Hematopoietic multipotent progenitor cell treated with erythropoietin and hydrocortisone succinate and interleukin-3 and kit ligand, for 6 days (in vitro differentiated cells): ENCODE measurements at regions not wholly inside any gene's neighbourhood (a gene's known extent, or its start where the extent isn't known, plus 50 kb on each side); places are given as distances from the start of the nearest gene placed in this dataset.
"Not testable (repeated sequence)": the region's sequence is repeated elsewhere in the genome, so short reads cannot be mapped to it uniquely, and the experiment has no call there.

Experiments
- DNase-seq: peaks from one replicate; pipeline ENCODE4 v3.0.0-alpha.2; 2015

DNA sequence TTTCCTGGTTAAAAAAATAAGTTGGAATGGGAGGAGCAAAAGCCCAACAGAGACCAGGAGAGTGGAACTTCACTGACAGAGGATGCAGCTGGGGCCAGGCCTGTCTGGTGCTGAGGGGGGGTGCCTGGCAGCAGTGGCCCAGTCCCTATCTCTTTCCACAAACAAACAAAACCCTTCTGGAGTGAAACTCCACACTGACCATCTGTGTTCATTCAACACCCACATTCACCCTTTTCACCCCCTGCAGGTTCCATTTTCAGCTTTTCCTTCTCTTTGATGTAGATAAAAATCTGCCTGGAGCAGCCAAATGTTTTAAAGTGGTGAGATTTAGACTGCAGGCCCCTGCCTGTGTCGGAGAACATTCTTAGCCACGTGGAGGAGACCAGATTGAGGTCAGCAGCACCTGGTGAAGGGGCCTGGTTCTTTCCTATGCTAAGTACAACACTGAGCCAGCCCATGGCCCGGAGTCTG, 161.4 kb upstream of the CDH11 start:
- no peak for DNase-seq

DNA sequence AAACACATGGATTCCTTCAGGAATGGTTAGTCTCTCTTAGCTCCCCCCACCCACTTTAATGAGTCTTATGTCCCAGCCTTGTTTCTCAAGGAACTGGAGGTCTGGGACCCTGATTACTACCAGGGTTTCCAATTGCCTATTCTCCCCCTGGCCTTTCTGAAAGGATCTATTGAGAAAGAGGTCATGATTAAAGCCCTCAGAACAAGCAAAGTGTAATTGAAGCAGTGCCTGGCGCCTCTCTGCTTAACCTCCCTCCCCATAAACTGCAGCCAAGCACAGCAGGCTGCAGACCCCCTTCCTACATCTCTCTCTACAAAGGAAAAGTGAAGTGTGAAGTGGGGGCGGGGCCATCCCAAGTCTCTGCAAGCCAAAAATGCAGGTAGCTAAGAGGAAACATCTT, 159.7 kb upstream of the CDH11 start:
- DNase-seq = no peak

DNA sequence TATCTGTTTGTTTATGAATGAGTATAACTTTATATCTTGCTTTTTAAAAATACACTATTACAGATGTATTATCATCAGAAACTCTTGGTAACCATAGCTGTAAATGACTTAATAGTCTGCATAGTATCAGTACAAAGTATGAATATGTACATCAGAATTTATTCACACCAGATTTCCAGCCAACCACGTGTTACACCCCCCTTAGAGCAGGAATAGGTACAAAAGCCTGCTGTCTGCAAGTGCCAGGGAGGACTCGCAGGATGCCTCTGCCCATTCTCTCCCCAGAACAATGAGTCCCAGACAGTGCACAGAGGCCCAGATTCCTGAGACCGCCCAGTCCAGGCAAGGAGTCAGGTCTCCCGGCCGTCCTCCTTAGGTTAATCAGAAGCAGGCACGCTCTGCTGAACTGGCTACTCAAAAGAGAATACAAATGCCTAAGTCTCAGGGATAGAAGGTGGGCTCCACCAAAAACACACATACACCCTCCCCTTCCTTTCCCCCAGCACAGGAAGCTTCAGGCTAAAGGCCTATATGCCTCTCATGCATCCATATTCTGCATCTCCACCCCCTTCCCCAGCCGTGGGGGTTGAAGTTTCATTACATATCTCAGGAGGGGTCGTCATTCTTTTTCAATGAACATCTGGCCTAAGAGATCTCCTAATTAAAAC, 159.1 kb upstream of the CDH11 start:
- no peak for DNase-seq

DNA sequence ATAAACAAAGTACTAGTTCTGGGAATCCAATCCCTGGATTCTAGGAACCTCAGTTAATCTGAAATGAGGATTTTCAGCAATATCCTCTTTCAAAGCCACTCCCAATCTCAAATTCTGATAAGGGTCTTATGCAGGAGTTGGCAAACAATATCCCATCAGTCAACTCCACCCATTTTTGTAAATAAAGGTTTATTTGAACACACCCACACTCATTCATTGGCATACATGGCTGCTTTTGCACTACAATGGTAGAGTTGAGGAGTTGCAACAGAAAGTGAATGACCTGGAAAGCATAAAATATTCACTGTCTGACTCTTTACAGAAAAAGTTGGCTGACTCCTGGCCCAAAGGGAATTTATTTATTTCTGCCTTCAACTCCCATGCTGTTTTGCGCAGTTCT, 157.7 kb upstream of the CDH11 start:
- DNase-seq = no peak

DNA sequence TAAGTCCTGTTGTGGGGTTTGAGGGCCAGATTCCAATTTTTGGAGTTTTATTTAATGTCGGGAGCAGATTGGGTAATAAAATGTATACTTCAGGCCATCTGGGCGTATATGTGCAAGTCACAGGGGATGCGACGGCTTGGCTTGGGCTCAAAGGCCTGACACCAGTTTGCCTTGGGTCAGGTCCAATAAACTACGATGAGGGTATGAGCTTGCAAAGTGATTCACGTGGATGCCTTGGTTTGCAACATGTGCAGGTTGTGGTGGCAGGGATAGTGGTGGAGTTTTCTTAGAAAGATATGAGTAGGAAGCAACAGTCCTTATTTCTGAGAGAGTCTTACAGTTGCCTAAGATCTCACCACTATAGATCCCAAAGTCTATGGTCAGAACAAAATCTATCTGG, 157.0 kb upstream of the CDH11 start:
- no peak for DNase-seq

DNA sequence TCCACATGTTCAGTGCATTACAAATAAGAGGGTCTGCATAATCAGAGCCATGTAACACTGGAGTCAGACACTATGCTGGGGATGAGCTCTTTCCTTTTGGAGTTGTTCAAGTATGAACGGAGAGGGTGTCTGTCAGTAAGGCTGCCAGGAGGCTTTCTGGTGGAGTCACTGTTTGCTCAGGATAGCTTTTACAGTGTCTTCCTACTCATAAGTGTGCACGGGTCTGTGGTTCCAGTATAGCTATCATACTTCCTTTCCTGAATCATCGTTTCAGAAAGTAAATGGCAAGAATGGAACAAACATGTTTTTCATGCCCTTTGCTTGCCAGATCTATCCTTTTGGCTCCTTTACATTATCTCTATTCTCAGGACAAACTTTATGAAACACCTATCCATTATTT, 152.7 kb upstream of the CDH11 start:
- no peak for DNase-seq

DNA sequence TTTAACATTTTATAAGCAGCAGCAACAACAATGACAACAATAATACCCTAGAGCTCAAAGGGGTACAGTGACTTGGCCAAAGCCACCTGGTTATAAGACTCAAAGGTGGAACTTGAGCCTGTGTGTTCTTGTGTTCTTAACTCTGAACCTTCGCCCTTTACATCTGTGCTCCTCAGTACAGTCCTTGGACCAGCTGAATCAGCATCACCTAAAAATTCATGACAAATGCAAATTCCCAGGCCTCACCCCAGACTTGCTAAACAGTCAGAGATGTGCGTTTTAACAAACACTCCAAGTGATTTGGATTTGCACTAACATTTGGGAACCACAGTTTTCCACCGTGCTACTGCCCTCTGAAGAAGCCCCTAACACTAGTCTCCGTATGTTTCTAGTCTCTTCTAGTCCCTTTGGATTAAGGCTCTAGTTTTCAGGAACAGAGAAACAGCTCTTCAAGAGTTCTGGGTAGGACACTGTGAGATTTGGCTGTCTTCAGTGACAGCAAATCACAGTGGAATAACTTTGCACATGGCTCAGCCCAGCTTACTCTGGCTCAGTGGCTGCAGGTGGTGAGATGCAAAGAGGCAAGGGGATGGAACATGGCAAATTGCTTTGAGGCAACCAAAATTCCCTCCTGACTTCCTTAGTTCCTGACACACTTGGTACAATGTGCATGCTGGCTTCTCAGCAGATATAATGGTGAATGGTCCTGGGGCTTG, 151.0 kb upstream of the CDH11 start:
- DNase-seq = no peak

DNA sequence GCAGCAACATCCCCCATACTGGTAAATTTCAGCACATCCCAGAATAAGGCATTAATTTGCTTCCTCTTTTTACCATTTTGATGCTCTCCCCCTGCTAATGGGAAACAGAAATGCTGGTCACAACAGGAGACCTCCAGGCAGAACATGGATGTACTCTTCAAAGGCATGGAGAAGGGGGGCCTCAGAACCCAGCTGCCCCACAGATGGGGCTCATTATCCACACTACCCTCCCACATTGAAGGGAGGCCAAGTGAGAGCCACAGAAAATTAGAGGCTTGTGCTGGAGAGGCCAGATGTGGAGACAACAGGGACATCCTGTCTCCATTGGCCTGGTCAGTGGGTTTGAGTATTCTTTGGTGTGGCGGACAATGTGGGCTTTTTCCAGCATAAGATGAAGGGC, 150.1 kb upstream of the CDH11 start:
- DNase-seq = no peak

DNA sequence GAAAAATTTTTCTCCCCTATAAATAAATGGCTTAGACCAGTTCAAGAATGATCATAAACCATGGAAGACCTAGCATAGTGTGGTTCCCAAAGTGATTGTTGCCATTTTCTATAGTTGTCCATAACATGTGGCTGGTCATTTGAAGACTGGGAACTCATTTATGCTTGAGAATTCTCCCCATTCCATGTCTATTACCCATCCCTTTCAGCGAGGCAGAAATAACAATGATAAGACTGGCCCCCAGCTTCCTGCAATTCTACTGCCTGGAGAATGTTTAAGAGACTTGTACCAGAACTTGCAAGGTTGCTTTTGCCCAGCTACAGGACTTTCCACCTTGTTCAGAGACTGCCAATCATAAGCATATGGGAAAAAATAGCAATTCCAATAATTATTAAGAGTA, 146.5 kb upstream of the CDH11 start:
- no peak for DNase-seq

DNA sequence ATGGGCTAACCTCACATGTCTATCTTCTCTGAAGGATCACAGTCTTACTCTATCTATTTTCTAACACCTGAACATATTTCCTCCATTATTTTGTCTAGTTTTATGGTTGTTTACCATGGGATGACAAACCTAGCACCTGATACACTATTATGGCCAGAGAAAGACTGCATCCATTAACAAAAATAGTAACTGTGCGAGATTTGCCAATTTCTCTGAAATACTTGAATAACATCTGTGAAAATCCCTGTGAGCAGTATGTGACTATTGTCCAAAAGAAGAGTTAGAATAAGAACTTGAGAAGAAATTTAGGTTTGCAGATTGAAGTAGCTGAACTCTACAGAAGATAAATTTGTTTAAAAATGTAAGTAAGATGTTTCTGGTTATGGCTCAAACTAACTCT, 142.0 kb upstream of the CDH11 start:
- DNase-seq = no peak

DNA sequence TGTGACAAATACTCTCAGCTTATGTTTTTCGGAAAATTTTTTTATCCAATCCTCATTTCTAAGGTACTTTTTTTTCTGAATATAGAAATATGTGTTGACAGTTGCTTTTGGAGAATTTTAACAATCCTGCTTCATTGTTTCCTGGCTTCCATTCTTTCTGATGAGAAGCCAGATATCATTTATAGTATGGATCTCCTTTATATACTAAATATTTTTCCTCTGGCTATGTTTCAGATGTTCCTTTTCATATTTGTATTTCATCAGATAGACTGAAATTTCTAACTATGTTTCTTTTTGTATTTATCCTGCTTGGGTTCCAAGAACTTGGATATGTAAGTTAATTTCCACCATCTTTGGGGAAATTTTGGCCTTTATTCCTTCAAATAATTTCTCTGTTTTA, 138.9 kb upstream of the CDH11 start:
- no peak for DNase-seq

DNA sequence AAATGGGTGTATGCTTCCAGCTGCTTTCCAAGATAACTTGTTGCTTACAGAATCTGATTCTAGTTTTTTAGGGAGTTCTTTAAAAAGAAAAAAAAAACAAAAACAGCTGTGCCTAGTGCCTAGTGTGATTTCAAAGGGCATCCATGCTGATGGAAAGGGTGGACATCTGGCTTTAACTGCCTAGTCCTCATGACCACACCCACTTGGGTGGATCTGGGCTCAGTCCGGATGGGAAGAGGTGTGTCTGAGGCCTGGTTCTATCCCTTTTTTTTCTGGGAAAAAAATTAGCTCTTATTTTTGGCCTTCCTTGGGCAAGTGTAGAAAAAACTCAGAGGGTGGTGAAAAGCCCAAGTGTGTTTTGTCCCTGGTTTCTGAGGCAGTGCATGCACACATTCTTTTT, 132.3 kb upstream of the CDH11 start:
- no peak for DNase-seq

DNA sequence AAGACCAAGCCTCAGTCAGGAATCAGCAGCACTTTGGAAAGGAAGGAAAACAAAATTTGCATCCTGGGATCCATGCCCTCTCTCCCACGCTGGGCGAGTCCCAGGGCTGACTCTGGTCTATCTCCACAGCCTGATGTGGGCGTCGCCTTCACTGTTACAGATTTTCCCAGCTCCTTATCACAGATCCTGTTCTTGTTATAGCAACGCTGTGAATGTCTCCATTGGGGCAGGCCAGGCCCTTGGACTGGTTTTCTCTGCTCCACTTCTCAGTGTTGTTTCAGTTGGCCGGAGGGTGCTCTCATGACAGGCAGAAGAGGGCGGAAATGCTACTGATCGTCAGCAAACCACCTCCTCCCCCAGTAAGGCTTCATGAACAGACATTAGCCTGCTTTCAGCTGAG, 127.9 kb upstream of the CDH11 start:
- no peak for DNase-seq

DNA sequence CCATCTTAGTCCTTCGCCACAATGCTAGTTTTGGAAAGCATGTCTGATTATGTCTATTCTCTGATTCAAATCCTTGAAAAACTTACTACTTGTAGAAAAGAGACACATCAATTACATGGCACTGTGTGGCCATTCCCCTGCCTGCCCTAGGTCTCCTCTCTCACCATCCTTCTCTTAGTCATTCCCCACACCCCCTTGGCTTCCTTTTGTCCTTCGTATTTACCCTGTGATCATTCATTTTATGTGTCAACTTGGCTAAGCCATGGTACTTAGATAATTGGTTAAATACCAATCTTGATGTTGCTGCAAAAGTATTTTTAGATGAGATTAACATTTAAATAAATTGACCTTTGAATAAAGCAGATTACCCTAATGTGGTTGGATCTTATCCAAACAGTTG, 122.9 kb upstream of the CDH11 start:
- no peak for DNase-seq

DNA sequence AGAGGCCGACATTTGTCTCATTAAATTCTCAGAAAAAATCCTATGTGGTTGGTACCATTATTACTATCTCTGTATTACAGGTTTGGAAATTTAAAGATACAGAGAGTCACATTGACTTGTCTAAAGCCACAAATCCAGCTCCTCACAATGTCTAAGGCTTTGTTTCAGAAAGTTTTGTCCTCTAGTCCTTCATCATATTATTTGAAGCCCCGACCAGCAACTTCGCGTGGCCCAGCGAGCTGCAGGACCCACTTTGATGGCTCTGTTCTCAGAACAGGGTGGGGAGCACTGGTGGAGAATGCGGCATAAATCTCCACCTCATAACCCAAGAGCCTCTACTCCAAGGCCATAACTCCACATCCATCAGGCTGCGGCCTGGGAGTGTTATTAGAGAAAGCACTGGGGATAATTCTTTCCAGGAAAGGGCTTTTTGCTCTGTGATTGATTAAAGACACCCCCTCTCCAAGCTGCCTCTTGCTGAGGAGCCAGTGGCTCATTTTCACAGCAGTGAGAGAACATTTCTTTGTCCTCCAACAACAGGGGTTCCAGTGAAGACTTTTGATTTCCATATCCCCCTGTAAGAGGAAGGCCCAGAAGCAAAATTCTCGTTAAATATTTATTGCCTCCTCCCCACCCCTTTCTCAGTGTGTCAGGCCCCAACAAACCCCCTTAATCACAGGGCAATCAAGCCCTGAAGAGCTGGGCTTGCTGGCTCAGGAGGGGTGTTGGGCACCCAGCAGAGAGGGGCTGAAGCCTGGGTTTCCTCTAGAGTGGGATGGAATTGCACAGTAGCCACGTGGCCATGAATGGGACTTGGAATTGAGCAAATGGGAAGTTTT, 113.7 kb upstream of the CDH11 start:
- no peak for DNase-seq

DNA sequence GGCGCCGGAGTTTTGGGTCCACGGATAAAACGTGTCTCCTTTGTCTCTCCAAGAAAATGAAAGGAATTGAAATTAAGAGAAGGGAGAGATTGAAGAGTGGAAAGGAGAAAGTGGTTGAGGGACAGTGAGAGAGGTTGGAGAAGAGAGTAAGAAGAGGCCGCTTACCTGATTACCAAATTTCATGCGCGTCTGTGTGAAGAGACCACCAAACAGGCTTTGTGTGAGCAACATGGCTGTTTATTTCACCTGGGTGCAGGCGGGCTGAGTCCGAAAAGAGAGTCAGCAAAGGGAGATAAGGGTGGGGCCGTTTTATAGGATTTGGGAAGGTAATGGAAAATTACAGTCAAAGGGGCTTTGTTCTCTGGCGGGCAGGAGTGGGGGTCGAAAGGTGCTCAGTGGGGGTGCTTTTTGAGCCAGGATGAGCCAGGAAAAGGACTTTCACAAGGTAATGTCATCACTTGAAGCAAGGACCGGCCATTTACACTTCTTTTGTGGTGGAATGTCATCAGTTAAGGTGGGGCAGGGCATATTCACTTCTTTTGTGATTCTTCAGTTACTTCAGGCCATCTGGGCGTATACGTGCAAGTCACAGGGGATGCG, 113.0 kb upstream of the CDH11 start:
- not testable (repeated sequence) for DNase-seq

DNA sequence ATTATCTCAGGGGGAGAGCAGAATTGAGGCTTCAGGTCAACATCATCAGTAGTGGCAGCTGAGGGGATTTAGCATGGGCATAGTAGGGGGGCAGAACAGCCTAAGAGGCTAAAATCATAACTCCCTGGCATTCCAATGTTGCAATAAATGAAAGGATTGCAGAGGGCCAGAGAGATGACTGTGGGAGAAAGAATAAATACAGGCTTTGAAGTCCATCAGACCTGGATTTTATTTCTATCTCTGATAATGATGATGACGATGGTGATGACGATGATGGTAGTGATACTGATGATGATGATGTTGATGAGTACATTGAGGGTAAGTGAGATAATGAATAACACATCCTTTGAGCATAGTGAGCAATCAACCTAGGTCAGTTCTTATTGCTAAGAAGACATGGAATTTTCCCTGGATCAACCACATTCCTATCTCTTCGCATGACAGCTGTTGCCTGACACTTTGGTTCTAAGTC, 107.4 kb upstream of the CDH11 start:
- DNase-seq = no peak

DNA sequence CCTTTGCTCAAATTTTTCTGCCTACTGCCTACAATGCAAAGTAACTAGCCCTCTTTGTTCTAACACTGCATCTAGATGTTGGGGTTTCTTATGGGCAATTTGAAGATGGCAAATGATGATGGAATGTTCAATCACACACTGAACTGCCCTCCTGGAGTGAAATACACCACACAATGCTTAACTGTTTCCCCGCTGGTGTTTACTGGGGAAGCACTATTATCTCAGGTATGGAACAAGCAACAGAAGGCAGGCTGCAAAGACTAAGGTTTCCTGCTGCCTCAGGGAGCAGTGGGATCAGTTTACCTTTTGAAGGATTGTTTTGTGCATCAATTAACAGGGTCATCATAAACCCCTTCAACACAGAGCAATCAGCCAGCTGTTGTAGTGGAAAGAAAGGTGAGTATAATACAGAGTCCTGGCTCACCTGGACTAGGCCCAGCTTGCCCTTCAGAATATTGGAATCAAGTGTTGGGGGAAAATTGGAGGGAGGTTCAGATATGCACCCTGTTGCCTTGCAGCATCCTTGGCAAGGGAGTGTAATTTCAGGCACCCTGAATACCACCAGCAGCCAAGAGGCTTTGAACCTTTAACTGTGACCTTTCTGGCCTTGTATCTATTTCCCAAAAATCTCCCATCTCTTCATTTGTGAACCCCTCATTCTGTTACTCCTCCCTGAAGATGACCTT, 105.4 kb upstream of the CDH11 start:
- no peak for DNase-seq

DNA sequence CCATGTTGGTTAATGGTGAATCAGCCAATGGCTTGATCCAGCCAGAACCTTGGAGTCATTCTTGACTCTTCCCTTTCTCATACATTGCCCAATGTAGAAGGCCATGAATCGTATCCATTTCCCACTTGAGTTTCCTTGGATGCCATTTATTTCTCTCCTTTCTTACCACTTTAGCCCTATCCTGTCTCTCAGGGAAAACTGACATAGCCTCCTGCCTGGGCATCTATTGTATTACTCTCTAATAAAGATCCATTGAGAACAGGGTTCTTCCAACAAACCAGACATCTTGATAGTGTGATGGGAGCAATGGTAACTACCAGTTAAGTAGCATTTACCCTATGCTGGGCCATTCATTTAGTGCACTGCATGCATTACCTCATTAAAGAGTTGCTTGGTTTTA, 104.2 kb upstream of the CDH11 start:
- no peak for DNase-seq

DNA sequence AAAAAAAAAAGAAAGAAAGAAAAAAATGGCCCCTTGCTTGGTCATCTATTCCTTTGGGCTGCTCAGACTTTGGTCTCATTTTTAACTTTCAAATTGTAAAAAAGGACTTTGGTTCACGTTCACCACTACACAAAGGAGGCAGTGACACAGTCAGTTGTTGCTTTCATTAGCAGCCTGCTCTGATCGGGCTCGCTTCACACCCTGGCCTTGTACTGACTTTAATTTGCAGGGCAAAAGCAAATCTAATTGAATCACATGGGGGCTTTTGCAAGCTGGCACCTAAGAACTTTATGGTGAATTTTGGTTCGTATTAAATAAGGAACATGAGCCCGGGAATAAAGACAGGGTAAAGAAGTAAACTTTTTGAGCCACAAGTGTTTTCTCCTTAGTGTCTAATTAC, 103.6 kb upstream of the CDH11 start:
- DNase-seq = no peak

DNA sequence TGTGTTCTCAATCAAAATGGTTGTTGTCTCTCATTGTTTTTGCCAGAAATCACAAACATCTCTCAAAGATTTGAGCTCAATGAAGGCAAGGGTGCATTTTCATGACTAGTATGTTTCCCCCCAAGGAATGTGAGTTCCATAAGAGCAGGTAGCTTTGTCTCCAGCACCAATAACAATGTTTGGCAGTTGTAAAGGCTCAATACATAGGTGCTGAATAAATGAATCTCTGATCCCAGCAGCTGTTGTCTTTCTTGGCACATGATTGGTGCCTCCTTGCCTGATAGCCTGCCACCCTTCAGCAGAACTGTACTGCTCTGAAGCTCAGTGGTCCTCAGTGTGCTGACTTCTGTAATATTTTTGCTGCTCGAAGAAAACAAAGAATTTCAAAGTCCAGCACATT, 103.1 kb upstream of the CDH11 start:
- no peak for DNase-seq

DNA sequence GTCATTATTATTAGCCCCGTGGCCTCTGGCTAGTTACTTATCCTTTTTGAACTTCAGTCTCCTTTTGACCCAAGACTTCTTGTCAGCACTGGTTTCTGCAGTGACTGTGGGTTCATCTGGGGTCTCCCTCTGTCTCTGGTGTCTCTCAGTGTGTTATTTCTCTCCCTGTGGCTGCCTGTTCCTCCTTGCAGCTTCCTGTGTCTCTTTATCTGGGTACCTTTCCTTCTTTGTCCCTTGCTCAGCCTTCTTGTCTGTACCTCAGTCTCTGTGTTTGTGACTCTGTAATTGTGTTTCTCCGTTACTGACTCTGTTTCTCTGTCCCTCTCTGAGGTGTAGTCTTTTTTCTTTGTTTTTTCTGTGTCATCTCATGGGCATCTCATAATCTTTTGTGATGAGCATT, 102.6 kb upstream of the CDH11 start:
- DNase-seq = no peak

DNA sequence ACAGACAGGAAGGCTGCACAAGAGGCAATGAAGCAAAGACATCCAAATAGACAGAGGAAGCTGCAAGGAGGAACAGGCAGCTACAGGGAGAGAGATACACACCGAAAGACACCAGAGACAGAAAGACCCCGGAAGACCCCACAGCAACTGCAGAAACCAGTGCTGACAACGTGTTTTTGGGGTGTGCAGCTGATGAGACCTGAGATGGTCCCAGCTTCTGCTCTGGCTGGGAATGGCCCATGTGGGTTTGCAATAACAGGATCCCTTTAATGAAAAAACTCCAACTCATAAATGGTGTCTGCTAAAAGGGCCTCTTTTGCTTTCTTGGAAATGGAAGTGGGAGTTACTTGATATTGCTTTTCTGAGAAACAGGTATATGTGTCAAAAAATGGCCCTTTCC, 101.5 kb upstream of the CDH11 start:
- no peak for DNase-seq
